ENCODE measurements at regions not wholly inside any gene's neighbourhood (a gene's known extent, or its start where the extent isn't known, plus 50 kb on each side); places are given as distances from the start of the nearest gene placed in this dataset.

GRCh38 chr22:19604711-19605268, 80.6 kb upstream of the CLDN5 start:
- Histone ChIP-seq H3K36me3 (ENCODE audit: control insufficient read depth in 1 of 2, insufficient read depth in 2 of 2, low read length in 2 of 2) (no peaks in the 10 kb centered on the region), H3K9me3 (ENCODE audit: control insufficient read depth in 1 of 2, insufficient read depth in 1 of 2, low read depth in 1 of 2, low read length in 2 of 2) (no peaks in the 10 kb centered on the region), H4K20me1 (ENCODE audit: insufficient read depth) (no peaks in the 10 kb centered on the region), H3K9me2 (ENCODE audit: insufficient read depth) (no peaks in the 10 kb centered on the region), H3K4me3 (replicated peaks in 1 of 2; ENCODE audit: low read depth in 1 of 2, low read length in 2 of 2) (no peak overlapping the region), H3K9ac (ENCODE audit: low read length) (no peak overlapping the region), H2AFZ (ENCODE audit: low read depth, low read length, poor library complexity, severe bottlenecking) (no peak overlapping the region), H3K27me3 (ENCODE audit: insufficient read depth, low read length) (no peaks in the 10 kb centered on the region), H3K27ac (ENCODE audit: low read depth, low read length) (no peak overlapping the region), H3K4me1 (ENCODE audit: control insufficient read depth in 1 of 2, insufficient read depth in 2 of 2, low read length in 2 of 2) (no peaks in the 10 kb centered on the region), H3K79me2 (ENCODE audit: insufficient read depth, low read length) (no peaks in the 10 kb centered on the region), H3K4me2 (ENCODE audit: low read length) (no peak overlapping the region)
- BruUV-seq (replicated peaks): no TSS peak
- POLR2A ChIA-PET: no interaction called here
- ATAC-seq (no peak), DNase-seq (ENCODE audit: low read depth, low spot score) (no peak)
- CTCF ChIA-PET: no interaction called here
- RAD21 ChIA-PET (ENCODE audit: low non-redundant PET in 1 of 2, low total read pairs in 2 of 2, uncharacterized antibody in 2 of 2, unreplicated experiment in 2 of 2): no interaction called here
- no peak for TF ChIP-seq YY1 (IDR thresholded peaks at IDR 0.05; ENCODE audit: extremely low read depth, insufficient replicate concordance, low read depth, low read length)
- TF ChIP-seq POLR2A (IDR thresholded peaks at IDR 0.05; ENCODE audit: borderline replicate concordance, extremely low read depth, insufficient read depth, insufficient read length): no peak
- TF ChIP-seq EZH2 (IDR thresholded peaks at IDR 0.05): no peak
- TF ChIP-seq, protein P1, sequence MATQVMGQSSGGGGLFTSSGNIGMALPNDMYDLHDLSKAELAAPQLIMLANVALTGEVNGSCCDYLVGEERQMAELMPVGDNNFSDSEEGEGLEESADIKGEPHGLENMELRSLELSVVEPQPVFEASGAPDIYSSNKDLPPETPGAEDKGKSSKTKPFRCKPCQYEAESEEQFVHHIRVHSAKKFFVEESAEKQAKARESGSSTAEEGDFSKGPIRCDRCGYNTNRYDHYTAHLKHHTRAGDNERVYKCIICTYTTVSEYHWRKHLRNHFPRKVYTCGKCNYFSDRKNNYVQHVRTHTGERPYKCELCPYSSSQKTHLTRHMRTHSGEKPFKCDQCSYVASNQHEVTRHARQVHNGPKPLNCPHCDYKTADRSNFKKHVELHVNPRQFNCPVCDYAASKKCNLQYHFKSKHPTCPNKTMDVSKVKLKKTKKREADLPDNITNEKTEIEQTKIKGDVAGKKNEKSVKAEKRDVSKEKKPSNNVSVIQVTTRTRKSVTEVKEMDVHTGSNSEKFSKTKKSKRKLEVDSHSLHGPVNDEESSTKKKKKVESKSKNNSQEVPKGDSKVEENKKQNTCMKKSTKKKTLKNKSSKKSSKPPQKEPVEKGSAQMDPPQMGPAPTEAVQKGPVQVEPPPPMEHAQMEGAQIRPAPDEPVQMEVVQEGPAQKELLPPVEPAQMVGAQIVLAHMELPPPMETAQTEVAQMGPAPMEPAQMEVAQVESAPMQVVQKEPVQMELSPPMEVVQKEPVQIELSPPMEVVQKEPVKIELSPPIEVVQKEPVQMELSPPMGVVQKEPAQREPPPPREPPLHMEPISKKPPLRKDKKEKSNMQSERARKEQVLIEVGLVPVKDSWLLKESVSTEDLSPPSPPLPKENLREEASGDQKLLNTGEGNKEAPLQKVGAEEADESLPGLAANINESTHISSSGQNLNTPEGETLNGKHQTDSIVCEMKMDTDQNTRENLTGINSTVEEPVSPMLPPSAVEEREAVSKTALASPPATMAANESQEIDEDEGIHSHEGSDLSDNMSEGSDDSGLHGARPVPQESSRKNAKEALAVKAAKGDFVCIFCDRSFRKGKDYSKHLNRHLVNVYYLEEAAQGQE (IDR thresholded peaks at IDR 0.05; ENCODE audit: low read depth): no peak
- TF ChIP-seq TCF7L2 (IDR thresholded peaks at IDR 0.05; ENCODE audit: borderline replicate concordance, extremely low read depth, insufficient read depth, insufficient read length): no peak
- no peak for TF ChIP-seq ELF1 (IDR thresholded peaks at IDR 0.05; ENCODE audit: borderline replicate concordance, low read depth)
- TF ChIP-seq ZFX (IDR thresholded peaks at IDR 0.05): no peak
- no peak for TF ChIP-seq RAD21 (IDR thresholded peaks at IDR 0.05; ENCODE audit: low read depth)
- TF ChIP-seq CBX3 (IDR thresholded peaks at IDR 0.05; ENCODE audit: low read depth): no peak
- intact Hi-C loops (cut with micrococcal nuclease): no loop called here
